Gastroesophageal sphincter (tissue), 2 donors: ENCODE measurements at regions not wholly inside any gene's neighbourhood (a gene's known extent, or its start where the extent isn't known, plus 50 kb on each side); places are given as distances from the start of the nearest gene placed in this dataset.

ENCODE experiments used
- EP300 ChIP-seq: sonication (generic); formaldehyde crosslinking; IDR thresholded peaks from one replicate; pipeline ENCODE4 v1.6.1; 2017; ENCODE audit warnings: antibody characterized with exemption, mild to moderate bottlenecking
- POLR2AphosphoS5 ChIP-seq: sonication (generic); formaldehyde crosslinking; IDR thresholded peaks from one replicate; pipeline ENCODE4 v1.6.1; 2017; ENCODE audit warnings: antibody characterized with exemption

GRCh38 chr3:25091934-25092333 is 336.1 kb upstream of the RARB start:
- TF ChIP-seq POLR2AphosphoS5 (no peak), EP300 (no peak)
